8988T (cell line): ENCODE measurements at regions not wholly inside any gene's neighbourhood (a gene's known extent, or its start where the extent isn't known, plus 50 kb on each side); places are given as distances from the start of the nearest gene placed in this dataset.

Experiments used
- DNase-seq: peaks from one replicate; pipeline ENCODE4 v3.0.0; 2011

GRCh38 chr3:147760941-147761340 is 351.8 kb downstream of the ZIC1 start:
- DNase-seq: no peak

DNA sequence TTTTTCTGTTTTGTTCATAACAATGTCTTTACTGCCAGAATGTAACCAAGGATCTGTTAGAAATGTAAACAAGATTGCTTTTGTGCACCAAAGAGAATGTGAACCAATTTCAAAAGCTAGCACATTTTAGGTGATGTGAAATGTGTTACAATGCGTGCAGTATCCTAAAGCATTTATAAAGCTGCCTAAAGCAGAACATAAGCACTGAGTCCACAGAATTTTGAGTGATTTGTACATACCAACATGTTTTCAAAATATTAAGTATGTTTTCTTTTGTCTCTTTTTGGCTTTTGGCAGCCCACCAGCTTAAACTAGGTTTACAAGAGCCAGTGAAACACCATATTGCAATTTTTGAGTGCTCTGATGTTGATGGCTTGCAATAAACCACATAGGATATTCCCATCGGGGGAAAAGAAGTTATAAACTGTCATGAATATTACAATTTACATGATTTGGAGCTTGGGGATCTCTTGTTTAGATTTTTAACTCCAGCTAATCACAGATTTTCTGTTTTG is 364.0 kb downstream of the ZIC1 start:
- no peak for DNase-seq

DNA sequence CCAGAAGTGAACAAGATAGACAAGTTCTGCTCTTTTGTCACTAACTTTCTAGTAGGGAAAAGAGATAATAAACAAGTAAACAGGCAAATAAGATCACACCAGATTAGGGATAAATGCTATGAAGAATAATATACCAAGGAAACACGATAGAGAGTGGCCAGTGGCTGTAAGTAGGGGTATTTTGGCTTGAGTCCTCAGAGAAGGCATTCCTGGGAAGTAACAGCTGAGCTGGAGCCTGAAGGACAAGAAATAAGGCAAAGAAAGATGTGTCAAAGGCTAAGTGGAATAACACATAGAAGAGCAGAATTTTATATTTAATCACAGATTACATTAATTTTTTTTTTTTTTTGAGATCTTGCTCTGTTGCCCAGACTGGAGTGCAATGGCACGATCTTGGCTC is 366.2 kb downstream of the ZIC1 start:
- no peak for DNase-seq

DNA sequence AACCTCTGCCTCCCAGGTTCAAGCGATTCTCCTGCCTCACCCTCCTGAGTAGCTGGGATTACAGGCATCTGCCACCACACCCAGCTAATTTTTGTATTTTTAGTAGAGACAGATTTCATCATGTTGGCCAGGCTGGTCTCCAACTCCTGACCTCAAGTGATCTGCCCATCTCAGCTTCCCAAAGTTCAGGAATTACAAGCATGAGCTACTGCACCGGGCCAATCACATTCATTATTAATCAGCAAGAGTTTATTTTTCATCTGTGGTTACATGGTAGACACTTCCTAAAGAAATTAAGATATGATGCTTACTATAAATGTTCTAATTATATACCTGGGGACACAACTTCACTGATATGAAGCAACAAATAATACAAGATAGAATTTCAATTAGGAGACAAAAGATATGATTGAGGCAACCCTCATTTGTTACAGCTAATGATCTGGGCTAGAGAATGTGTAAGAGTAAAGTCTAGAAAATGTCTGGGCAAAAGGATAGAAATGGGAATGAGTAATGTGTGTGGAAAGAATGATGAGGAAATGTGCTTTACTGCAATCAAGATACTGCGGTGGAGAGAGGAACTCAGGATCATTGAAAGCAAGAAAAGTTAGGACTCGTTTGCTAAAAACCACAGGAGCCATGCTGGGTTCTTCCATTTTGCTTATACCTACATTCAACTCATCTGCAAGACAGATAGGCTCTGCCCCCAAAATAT is 366.8 kb downstream of the ZIC1 start:
- no peak for DNase-seq

DNA sequence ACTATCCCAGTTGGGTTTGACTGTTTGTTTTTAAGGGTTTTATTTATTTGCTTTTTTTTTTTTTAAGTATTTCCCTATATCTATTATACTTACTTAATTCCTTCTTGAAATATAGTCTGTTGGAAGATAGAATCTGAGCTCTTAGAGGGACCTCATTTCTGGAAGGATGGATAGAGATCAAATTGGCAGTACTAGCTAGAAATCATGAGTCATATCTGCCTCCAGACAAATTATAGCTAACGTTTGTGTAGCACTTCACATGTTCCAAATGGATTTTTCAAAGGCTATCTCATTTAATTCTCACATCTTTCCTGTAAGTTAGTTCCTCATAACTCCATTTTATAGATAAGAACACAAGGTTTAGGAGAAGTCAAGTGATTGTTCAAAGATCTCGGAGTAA is 384.7 kb downstream of the ZIC1 start:
- no peak for DNase-seq

GRCh38 chr3:147794596-147794995 is 385.4 kb downstream of the ZIC1 start:
- DNase-seq: no peak

DNA sequence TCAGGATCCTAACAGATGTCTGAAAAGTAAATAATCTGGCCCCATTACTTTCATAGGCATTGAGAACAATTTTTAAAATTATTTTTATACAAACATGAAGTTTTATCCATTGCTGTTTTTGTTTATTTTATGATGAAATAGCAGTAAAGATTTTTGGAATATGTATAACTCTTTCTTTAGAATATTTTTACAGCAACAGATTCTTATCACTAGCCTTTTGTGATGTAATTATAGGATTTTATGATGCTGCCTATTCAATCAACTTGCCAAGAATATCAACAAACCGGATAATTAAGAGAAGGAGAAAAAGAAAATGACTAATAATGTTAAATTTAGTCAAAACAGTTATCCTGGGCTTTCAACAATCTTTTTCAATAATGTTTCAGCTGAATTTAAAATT is 386.3 kb downstream of the ZIC1 start:
- DNase-seq: no peak

GRCh38 chr3:147797095-147797494 is 387.9 kb downstream of the ZIC1 start:
- no peak for DNase-seq

DNA sequence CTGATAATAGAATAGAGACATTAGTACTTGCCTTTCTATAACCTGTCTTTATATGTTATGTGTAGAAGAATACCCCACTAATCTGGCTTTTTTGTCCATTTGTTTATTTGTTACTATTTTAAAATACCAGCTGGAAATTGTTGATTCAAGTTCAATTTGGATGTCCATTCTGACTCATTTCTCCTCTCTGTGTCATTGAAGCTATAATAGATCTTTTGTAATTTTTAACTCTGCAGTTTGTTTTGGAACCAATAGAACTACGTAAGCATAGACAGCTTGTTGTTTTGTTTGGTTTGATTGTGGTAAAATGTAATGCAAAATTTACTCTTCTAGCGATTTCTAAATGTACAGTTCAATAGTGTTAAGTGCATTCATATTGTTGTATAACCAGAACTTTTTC is 390.4 kb downstream of the ZIC1 start:
- no peak for DNase-seq

GRCh38 chr3:147807776-147808175 is 398.6 kb downstream of the ZIC1 start:
- DNase-seq: no peak

DNA sequence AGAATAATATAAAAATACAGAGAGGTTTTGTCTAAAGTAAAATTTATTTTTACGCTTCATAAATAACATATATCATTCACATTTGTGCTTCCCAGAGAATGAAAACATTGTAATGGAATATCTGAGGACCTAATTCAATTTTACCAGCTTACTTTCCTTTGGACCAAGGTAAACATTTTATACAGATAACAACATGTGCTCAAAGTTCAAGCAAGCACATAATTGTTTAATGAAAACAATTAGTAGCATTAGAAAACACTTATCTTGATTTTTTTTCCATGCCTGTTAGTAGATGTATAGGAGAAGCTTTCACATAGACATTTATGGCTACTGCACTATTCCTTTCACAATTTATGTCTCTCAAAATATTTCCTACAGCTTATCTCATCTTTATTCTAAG is 400.0 kb downstream of the ZIC1 start:
- DNase-seq: no peak

GRCh38 chr3:147812186-147812911 is 403.2 kb downstream of the ZIC1 start:
- DNase-seq: no peak

- no peak for DNase-seq
Measured at GRCh38 chr3:147813256-147813655, 404.1 kb downstream of the ZIC1 start.

DNA sequence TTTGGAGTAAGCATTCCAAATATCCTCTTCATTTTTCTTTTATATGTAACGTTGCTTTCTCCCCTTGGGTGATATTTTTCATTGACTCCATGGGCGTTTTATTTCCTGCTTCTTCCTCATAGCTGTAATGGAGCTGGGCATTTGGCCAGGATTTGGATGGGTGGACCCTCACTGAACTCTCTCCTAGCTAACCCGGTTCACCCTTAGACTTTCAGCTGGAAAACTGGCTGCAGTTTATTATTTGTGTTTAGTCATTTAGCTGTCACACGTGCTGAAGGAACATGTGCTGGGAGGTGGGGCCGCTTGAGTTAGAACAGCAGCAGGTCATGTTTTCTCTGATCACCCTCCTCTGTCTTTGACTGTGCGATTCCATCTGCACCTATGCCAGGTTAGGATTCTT is 407.6 kb downstream of the ZIC1 start:
- DNase-seq: no peak

- no peak for DNase-seq
Measured at GRCh38 chr3:147832611-147833010, 423.4 kb downstream of the ZIC1 start.

- no peak for DNase-seq
Measured at GRCh38 chr3:147836330-147836729, 427.2 kb downstream of the ZIC1 start.

- no peak for DNase-seq
Measured at GRCh38 chr3:147838652-147839051, 429.5 kb downstream of the ZIC1 start.

GRCh38 chr3:147843331-147843730 is 434.2 kb downstream of the ZIC1 start:
- no peak for DNase-seq

DNA sequence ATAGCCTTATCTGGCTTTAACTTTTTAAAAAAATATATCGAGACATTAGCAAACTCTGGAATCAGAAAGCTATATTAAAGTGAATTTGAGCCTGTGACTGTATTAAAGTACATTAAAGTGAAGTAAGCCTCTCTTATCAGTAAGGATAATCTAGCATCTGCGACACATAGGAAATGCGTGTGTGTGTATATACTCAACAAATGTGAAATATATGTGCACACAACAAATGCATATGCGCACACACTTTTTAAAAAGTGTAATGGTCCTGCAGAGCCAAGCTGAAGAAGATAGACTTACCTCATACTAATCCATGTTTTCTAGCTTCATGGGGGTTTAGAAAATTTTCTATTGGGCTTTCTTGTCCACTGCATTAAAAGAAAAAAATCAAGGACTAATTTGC is 437.1 kb downstream of the ZIC1 start:
- no peak for DNase-seq

DNA sequence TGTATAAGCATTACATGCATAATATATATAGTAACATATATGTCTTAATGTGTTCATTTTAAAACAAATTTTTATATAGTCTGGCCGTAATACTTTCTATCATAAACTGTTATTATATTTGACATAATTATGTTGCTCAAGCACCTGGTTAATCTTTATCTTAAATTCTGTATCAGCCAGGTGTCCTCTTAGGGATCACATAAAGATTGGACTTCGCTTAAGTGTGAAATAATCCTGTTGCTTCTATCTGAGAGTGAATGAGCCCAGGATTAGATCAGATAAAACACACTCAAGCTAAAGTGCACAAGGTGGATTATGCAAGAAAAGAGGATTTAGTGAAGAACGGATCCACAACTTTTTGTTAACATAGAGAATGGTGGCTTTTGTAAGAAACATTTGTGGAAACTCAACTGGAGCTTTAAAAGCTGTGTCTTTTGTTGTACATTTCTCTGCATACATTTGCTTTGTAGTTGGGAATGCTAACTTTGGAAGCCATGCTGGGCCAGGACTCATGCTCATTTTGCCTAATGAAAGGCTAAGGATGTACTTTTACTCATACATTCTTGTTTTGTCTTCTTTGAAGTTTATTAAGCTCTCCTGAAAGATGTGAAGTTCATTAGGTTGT is 437.8 kb downstream of the ZIC1 start:
- DNase-seq: no peak

- no peak for DNase-seq
Measured at GRCh38 chr3:147851062-147851461, 441.9 kb downstream of the ZIC1 start.

- no peak for DNase-seq
Measured at GRCh38 chr3:147854542-147854941, 445.4 kb downstream of the ZIC1 start.

DNA sequence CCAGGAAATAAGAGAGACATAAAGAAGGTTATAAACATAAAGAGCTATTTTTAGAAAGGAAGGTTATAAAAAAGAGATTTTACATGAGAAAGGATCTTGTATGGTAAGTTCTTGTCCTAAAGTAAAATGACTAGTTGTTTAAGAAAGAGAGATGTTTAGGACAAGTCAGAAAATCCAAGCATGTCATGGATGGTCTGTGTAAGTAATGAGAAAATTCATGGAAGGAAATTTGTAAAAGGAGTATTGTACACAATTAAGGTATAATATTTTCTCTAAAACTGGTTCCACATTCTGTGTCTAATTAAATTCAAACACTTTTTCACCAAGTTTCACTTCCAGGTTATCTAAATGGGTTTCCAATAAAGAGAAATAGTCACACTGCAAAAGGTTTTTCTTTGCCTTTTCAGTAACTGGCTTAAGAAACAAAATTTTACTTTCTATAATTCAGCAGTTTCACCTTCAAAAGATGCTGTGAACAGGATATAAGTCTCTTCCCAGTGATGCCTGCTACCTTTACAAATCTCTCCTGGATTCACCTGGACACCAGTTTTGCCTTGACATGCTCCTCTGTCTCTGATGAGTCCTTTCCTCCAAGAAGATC is 455.7 kb downstream of the ZIC1 start:
- DNase-seq: no peak

GRCh38 chr3:147866561-147866960 is 457.4 kb downstream of the ZIC1 start:
- no peak for DNase-seq
